ENCODE measurements at regions not wholly inside any gene's neighbourhood (a gene's known extent, or its start where the extent isn't known, plus 50 kb on each side); places are given as distances from the start of the nearest gene placed in this dataset.

DNA sequence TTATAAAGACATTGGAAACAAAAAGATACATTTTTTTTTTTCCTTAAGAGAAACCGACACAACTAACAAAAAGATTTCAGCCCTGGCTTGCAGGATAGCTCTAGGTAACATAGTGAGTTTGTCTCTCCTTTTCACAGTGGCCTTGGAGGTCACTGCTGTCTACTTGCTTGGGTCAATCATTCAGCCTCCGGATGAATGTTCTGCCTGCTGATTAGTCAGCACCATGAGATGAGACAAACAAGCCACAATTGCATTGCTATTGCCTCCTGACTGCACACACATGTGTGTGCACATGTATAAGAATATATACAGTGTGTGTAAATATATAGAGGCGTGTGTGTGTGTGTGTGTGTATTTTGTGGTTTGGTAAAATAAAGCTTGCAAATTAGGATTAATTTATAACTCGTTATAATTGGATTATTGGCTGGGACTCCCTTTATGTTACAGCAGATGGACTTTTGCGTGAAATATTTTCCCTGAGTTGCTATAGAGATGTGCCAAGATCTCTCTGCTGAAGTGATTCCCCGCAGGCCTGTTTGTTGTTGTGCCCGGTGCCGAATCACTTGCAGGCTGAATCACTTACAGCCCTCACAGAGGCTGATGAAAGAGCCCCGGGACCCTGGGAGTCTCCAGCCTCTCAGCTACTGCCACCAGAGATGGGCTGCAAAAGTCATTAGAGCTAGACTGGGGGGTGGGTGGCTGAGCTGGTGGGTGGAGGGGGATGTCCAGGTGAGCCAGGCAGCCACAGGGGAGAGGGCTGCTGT, 161.2 kb downstream of the FGF18 start:
- TF ChIP-seq CTCF (IDR thresholded peaks at IDR 0.05) (no peak), POLR2A (IDR thresholded peaks at IDR 0.05) (no peak)

All from suprapubic skin (tissue), 3 donors.